ENCODE measurements at regions not wholly inside any gene's neighbourhood (a gene's known extent, or its start where the extent isn't known, plus 50 kb on each side); places are given as distances from the start of the nearest gene placed in this dataset.

- no peak for DNase-seq (ENCODE audit: low read depth, low spot score)
- POLR2A ChIA-PET = no interaction called here
- no peak overlapping the region for H3K27ac ChIP-seq (ENCODE audit: low read depth, low read length)
- no peak overlapping the region for H3K4me3 ChIP-seq (ENCODE audit: low read depth, low read length)
- no peaks in the 10 kb centered on the region for H3K27me3 ChIP-seq (ENCODE audit: control insufficient read depth, insufficient read depth, low read length)
- CTCF ChIA-PET = no interaction called here
- no peaks in the 10 kb centered on the region for H3K9me3 ChIP-seq (ENCODE audit: control insufficient read depth, insufficient read depth, low read length)
- no peak for TF ChIP-seq CTCF (IDR thresholded peaks at IDR 0.05; ENCODE audit: low read depth, low read length)
Measured at GRCh38 chr15:49748791-49749190, 127.9 kb downstream of the DTWD1 start.

GRCh38 chr15:49750553-49750952 lies 129.7 kb downstream of the DTWD1 start:
- no peaks in the 10 kb centered on the region for H3K27me3 ChIP-seq (ENCODE audit: control insufficient read depth, insufficient read depth, low read length)
- CTCF ChIA-PET = no interaction called here
- H3K27ac ChIP-seq (ENCODE audit: low read depth, low read length) = no peak overlapping the region
- POLR2A ChIA-PET = no interaction called here
- H3K9me3 ChIP-seq (ENCODE audit: control insufficient read depth, insufficient read depth, low read length) = no peaks in the 10 kb centered on the region
- DNase-seq (ENCODE audit: low read depth, low spot score) = no peak
- no peak overlapping the region for H3K4me3 ChIP-seq (ENCODE audit: low read depth, low read length)
- no peak for TF ChIP-seq CTCF (IDR thresholded peaks at IDR 0.05; ENCODE audit: low read depth, low read length)

GRCh38 chr15:49751191-49751590 lies 130.3 kb downstream of the DTWD1 start:
- H3K27ac ChIP-seq (ENCODE audit: low read depth, low read length) = no peak overlapping the region
- CTCF ChIA-PET = no interaction called here
- no peaks in the 10 kb centered on the region for H3K9me3 ChIP-seq (ENCODE audit: control insufficient read depth, insufficient read depth, low read length)
- DNase-seq (ENCODE audit: low read depth, low spot score) = no peak
- no peaks in the 10 kb centered on the region for H3K27me3 ChIP-seq (ENCODE audit: control insufficient read depth, insufficient read depth, low read length)
- TF ChIP-seq CTCF (IDR thresholded peaks at IDR 0.05; ENCODE audit: low read depth, low read length) = no peak
- no peak overlapping the region for H3K4me3 ChIP-seq (ENCODE audit: low read depth, low read length)
- POLR2A ChIA-PET = no interaction called here

GRCh38 chr15:49751751-49752150 lies 130.9 kb downstream of the DTWD1 start:
- no peaks in the 10 kb centered on the region for H3K27me3 ChIP-seq (ENCODE audit: control insufficient read depth, insufficient read depth, low read length)
- H3K9me3 ChIP-seq (ENCODE audit: control insufficient read depth, insufficient read depth, low read length) = no peaks in the 10 kb centered on the region
- TF ChIP-seq CTCF (IDR thresholded peaks at IDR 0.05; ENCODE audit: low read depth, low read length) = no peak
- POLR2A ChIA-PET = no interaction called here
- H3K27ac ChIP-seq (ENCODE audit: low read depth, low read length) = no peak overlapping the region
- CTCF ChIA-PET = no interaction called here
- no peak overlapping the region for H3K4me3 ChIP-seq (ENCODE audit: low read depth, low read length)
- DNase-seq (ENCODE audit: low read depth, low spot score) = no peak

- Histone ChIP-seq H3K27ac (ENCODE audit: low read depth, low read length) (no peak overlapping the region), H3K4me3 (ENCODE audit: low read depth, low read length) (no peak overlapping the region), H3K27me3 (ENCODE audit: control insufficient read depth, insufficient read depth, low read length) (no peaks in the 10 kb centered on the region), H3K9me3 (ENCODE audit: control insufficient read depth, insufficient read depth, low read length) (no peaks in the 10 kb centered on the region)
- DNase-seq (ENCODE audit: low read depth, low spot score) = no peak
- CTCF ChIA-PET = no interaction called here
- TF ChIP-seq CTCF (IDR thresholded peaks at IDR 0.05; ENCODE audit: low read depth, low read length) = no peak
- POLR2A ChIA-PET = no interaction called here
Measured at GRCh38 chr15:49752517-49752916, 131.7 kb downstream of the DTWD1 start.

All from AG04450 (cell line).